ENCODE measurements at regions not wholly inside any gene's neighbourhood (a gene's known extent, or its start where the extent isn't known, plus 50 kb on each side); places are given as distances from the start of the nearest gene placed in this dataset.

- Histone ChIP-seq H3K27ac (replicated peaks in 1 of 4) (no peak overlapping the region), H3K27me3 (peaks cover 0 to 41% (median 0%) of the 10 kb centered on the region in 4 donors), H3K4me1 (no peaks in the 10 kb centered on the region), H3K9me3 (peaks cover 0 to 24% (median 14%) of the 10 kb centered on the region in 4 donors), H3K4me3 (no peak overlapping the region), H3K36me3 (no peaks in the 10 kb centered on the region)
- no peak for DNase-seq (ENCODE audit: extremely low spot score)
- 50% methylated on average over 1 of the region's 6 CpGs for WGBS
- intact Hi-C loops (cut with DNase I): no loop called here
- TF ChIP-seq POLR2A (IDR thresholded peaks at IDR 0.05; ENCODE audit: low read depth) (no peak), POLR2AphosphoS5 (IDR thresholded peaks at IDR 0.05) (no peak), CTCF (IDR thresholded peaks at IDR 0.05) (no peak), EP300 (IDR thresholded peaks at IDR 0.05) (no peak)
These were observed 168.4 kb upstream of the WSCD1 start for GRCh38 chr17:5901731-5902130.

GRCh38 chr17:5902181-5903140 is 167.7 kb upstream of the WSCD1 start:
- Histone ChIP-seq H3K27ac (replicated peaks in 1 of 4) (no peak overlapping the region), H3K4me1 (no peaks in the 10 kb centered on the region), H3K36me3 (no peaks in the 10 kb centered on the region), H3K4me3 (no peak overlapping the region), H3K9me3 (peaks cover 0 to 24% (median 14%) of the 10 kb centered on the region in 4 donors), H3K27me3 (peaks cover 0 to 36% (median 0%) of the 10 kb centered on the region in 4 donors)
- WGBS: 49% methylated on average over 19 of the region's 19 CpGs
- intact Hi-C loops (cut with DNase I): no loop called here
- no peak for DNase-seq (ENCODE audit: extremely low spot score)
- TF ChIP-seq POLR2A (IDR thresholded peaks at IDR 0.05; ENCODE audit: low read depth) (no peak), POLR2AphosphoS5 (IDR thresholded peaks at IDR 0.05) (no peak), EP300 (IDR thresholded peaks at IDR 0.05) (no peak), CTCF (IDR thresholded peaks at IDR 0.05) (no peak)

- Histone ChIP-seq H3K4me3 (no peak overlapping the region), H3K27ac (replicated peaks in 1 of 4) (no peak overlapping the region), H3K4me1 (no peaks in the 10 kb centered on the region), H3K9me3 (no peaks in the 10 kb centered on the region), H3K36me3 (no peaks in the 10 kb centered on the region), H3K27me3 (no peaks in the 10 kb centered on the region)
- 44% methylated on average over 1 of the region's 1 CpG for WGBS
- DNase-seq (ENCODE audit: extremely low spot score): no peak
- TF ChIP-seq CTCF (IDR thresholded peaks at IDR 0.05) (no peak), POLR2A (IDR thresholded peaks at IDR 0.05; ENCODE audit: low read depth) (no peak), POLR2AphosphoS5 (IDR thresholded peaks at IDR 0.05) (no peak), EP300 (IDR thresholded peaks at IDR 0.05) (no peak)
- intact Hi-C loops (cut with DNase I): no loop called here
These were observed 158.3 kb upstream of the WSCD1 start for GRCh38 chr17:5911919-5912318.

GRCh38 chr17:5913032-5913531 is 157.1 kb upstream of the WSCD1 start:
- no peak overlapping the region for H3K4me3 ChIP-seq
- no peaks in the 10 kb centered on the region for H3K4me1 ChIP-seq
- no peak for DNase-seq (ENCODE audit: extremely low spot score)
- no peaks in the 10 kb centered on the region for H3K36me3 ChIP-seq
- no peak overlapping the region for H3K27ac ChIP-seq (replicated peaks in 1 of 4)
- intact Hi-C loops (cut with DNase I): no loop called here
- H3K9me3 ChIP-seq: no peaks in the 10 kb centered on the region
- TF ChIP-seq CTCF (IDR thresholded peaks at IDR 0.05): no peak
- TF ChIP-seq EP300 (IDR thresholded peaks at IDR 0.05): no peak
- 83% methylated on average over 7 of the region's 7 CpGs for WGBS
- no peaks in the 10 kb centered on the region for H3K27me3 ChIP-seq

Data from esophagus muscularis mucosa (tissue), 4 donors.